WTC11 (cell line): ENCODE measurements at regions not wholly inside any gene's neighbourhood (a gene's known extent, or its start where the extent isn't known, plus 50 kb on each side); places are given as distances from the start of the nearest gene placed in this dataset.

Experiments used
- ATAC-seq: fragments of 200-7000 bp; cut with Tn5 transposase; 2 replicates; pipeline ENCODE4 v1.10.0; 2021; ENCODE audit warnings: mild to moderate bottlenecking, moderate library complexity
- CTCF ChIA-PET: fragments of 300-600 bp; sonication (Branson Sonifier 250); formaldehyde crosslinking; loops from one replicate; lab custom pipeline; 2021; ENCODE audit warnings: antibody characterized with exemption; lab: Charles Lee
- POLR2A ChIA-PET: fragments of 350-600 bp; sonication (Branson Sonifier 250); formaldehyde crosslinking; loops from one replicate; lab custom pipeline; 2021; ENCODE audit warnings: antibody characterized with exemption; lab: Charles Lee
- DNase-seq: peaks from one replicate; pipeline ENCODE4 v3.0.0; 2021; ENCODE audit warnings: low spot score
- H3K27ac Mint-ChIP-seq: 2 replicates; pipeline ENCODE4 v1.8.0; 2021; ENCODE audit warnings: mixed read lengths
- H3K27me3 Mint-ChIP-seq: 2 replicates; pipeline ENCODE4 v1.8.0; 2021; ENCODE audit warnings: low read depth, mild to moderate bottlenecking, moderate library complexity, mixed read lengths
- H3K36me3 Mint-ChIP-seq: 2 replicates; pipeline ENCODE4 v1.8.0; 2021; ENCODE audit warnings: mixed read lengths
- H3K4me1 Mint-ChIP-seq: 2 replicates; pipeline ENCODE4 v1.8.0; 2022; ENCODE audit warnings: mixed read lengths
- H3K4me3 Mint-ChIP-seq: 2 replicates; pipeline ENCODE4 v1.8.0; 2021; ENCODE audit warnings: mild to moderate bottlenecking, moderate library complexity, mixed read lengths
- H3K9me3 Mint-ChIP-seq: 2 replicates; pipeline ENCODE4 v1.8.0; 2021; ENCODE audit warnings: mixed read lengths
- GRHL2 ChIP-seq: fragments of 250-450 bp; sonication (Bioruptor Pico); IDR thresholded peaks from 2 replicates; pipeline ENCODE4 v1.8.0; 2022; ENCODE audit warnings: mild to moderate bottlenecking, moderate library complexity; ENCODE audit not compliant: insufficient replicate concordance, severe bottlenecking
- HMGA2 ChIP-seq: fragments of 250-450 bp; sonication (Bioruptor Pico); IDR thresholded peaks from 2 replicates; pipeline ENCODE4 v1.4.0; 2021; ENCODE audit warnings: mild to moderate bottlenecking, moderate library complexity
- IRF2 ChIP-seq: sonication (generic); formaldehyde crosslinking; IDR thresholded peaks from 2 replicates; pipeline ENCODE4 v1.8.0; 2022; ENCODE audit warnings: low read depth, missing genetic modification reagents, borderline replicate concordance
- JAZF1 ChIP-seq: fragments of 250-450 bp; sonication (Bioruptor Pico); IDR thresholded peaks from 2 replicates; pipeline ENCODE4 v1.9.0; 2021; ENCODE audit warnings: moderate library complexity, mild to moderate bottlenecking, inconsistent platforms
- NFATC4 ChIP-seq: fragments of 250-450 bp; sonication (Bioruptor Pico); IDR thresholded peaks from 2 replicates; pipeline ENCODE4 v1.9.0; 2021; ENCODE audit warnings: mild to moderate bottlenecking
- RELA ChIP-seq: sonication (generic); formaldehyde crosslinking; IDR thresholded peaks from 2 replicates; pipeline ENCODE4 v1.8.1; 2022; ENCODE audit warnings: missing genetic modification reagents, mild to moderate bottlenecking, borderline replicate concordance
- RORB ChIP-seq: fragments of 250-450 bp; sonication (Bioruptor Pico); IDR thresholded peaks from 2 replicates; pipeline ENCODE4 v1.9.0; 2021; ENCODE audit warnings: mild to moderate bottlenecking
- SMAD4 ChIP-seq: sonication (generic); formaldehyde crosslinking; IDR thresholded peaks from 2 replicates; pipeline ENCODE4 v1.8.0; 2022; ENCODE audit warnings: mild to moderate bottlenecking, missing genetic modification reagents
- SP1 ChIP-seq: sonication (generic); formaldehyde crosslinking; conservative IDR thresholded peaks from 2 replicates; pipeline ENCODE4 v1.8.1; 2022; ENCODE audit warnings: missing genetic modification reagents
- TCF7 ChIP-seq: sonication (generic); formaldehyde crosslinking; IDR thresholded peaks from 2 replicates; pipeline ENCODE4 v1.8.0; 2022; ENCODE audit warnings: mild to moderate bottlenecking, low read depth, missing genetic modification reagents, moderate library complexity
- TEAD1 ChIP-seq: sonication (generic); formaldehyde crosslinking; IDR thresholded peaks from 2 replicates; pipeline ENCODE4 v1.8.0; 2022; ENCODE audit warnings: mild to moderate bottlenecking, missing genetic modification reagents
- TEAD4 ChIP-seq: sonication (generic); formaldehyde crosslinking; IDR thresholded peaks from 2 replicates; pipeline ENCODE4 v1.8.0; 2022; ENCODE audit warnings: mild to moderate bottlenecking, missing genetic modification reagents
- ZNF232 ChIP-seq: sonication (generic); formaldehyde crosslinking; IDR thresholded peaks from 2 replicates; pipeline ENCODE4 v1.8.0; 2022; ENCODE audit warnings: mild to moderate bottlenecking, missing genetic modification reagents
- ZNF263 ChIP-seq: sonication (generic); formaldehyde crosslinking; IDR thresholded peaks from 2 replicates; pipeline ENCODE4 v1.8.1; 2022; ENCODE audit warnings: low read depth, mild to moderate bottlenecking, moderate library complexity, missing genetic modification reagents
- ZNF416 ChIP-seq: fragments of 250-450 bp; sonication (Bioruptor Pico); IDR thresholded peaks from 2 replicates; pipeline ENCODE4 v1.9.0; 2021; ENCODE audit warnings: mild to moderate bottlenecking, inconsistent platforms
- TF ChIP-seq, protein P1 (sequence below): sonication (generic); formaldehyde crosslinking; IDR thresholded peaks from 2 replicates; pipeline ENCODE4 v1.8.1; 2022; ENCODE audit warnings: mild to moderate bottlenecking, moderate library complexity, missing genetic modification reagents
- TF ChIP-seq, protein P2 (sequence below): sonication (generic); formaldehyde crosslinking; IDR thresholded peaks from 2 replicates; pipeline ENCODE4 v1.8.0; 2023; ENCODE audit warnings: missing genetic modification reagents, mild to moderate bottlenecking, borderline replicate concordance
- TF ChIP-seq, protein P3 (sequence below): sonication (generic); formaldehyde crosslinking; IDR thresholded peaks from 2 replicates; pipeline ENCODE4 v1.8.1; 2022; ENCODE audit warnings: low read depth, mild to moderate bottlenecking, moderate library complexity, missing genetic modification reagents, borderline replicate concordance
- TF ChIP-seq, protein P4 (sequence below): sonication (generic); formaldehyde crosslinking; IDR thresholded peaks from 2 replicates; pipeline ENCODE4 v1.8.1; 2022; ENCODE audit warnings: missing genetic modification reagents, borderline replicate concordance
- TF ChIP-seq, protein P5 (sequence below): fragments of 250-450 bp; sonication (Bioruptor Pico); IDR thresholded peaks from 2 replicates; pipeline ENCODE4 v2.1.2; 2022; ENCODE audit warnings: mild to moderate bottlenecking, moderate library complexity
- TF ChIP-seq, protein P6 (sequence below): sonication (generic); formaldehyde crosslinking; IDR thresholded peaks from 2 replicates; pipeline ENCODE4 v1.8.1; 2023; ENCODE audit warnings: mild to moderate bottlenecking, missing genetic modification reagents
- TF ChIP-seq, protein P7 (sequence below): sonication (generic); formaldehyde crosslinking; conservative IDR thresholded peaks from 2 replicates; pipeline ENCODE4 v1.8.1; 2022; ENCODE audit warnings: mild to moderate bottlenecking, missing genetic modification reagents

DNA sequence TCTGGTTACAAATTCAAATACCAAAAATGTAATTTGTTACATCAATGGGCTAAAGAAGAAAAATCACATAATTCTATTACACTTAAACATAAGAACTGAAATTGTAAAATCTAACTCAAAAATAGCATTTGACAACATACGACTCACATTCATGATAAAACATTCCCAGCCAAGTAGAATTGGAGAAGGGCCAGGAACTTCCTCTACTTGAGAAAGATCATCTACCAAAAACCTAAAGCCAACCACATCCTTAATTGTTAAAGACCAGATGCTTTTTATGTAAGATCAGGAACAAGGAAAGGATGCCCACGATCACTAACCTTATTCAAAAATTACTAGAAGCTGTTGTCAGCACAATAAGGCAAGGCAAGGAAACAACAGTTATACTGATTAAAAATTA lies 1819.8 kb upstream of the C9orf72 start:
- DNase-seq (no peak), ATAC-seq (no peak)
- ChIA-PET POLR2A (no interaction called here), CTCF (no interaction called here)
- Mint-ChIP-seq H3K27me3 (no peaks in the 10 kb centered on the region), H3K9me3 (no peaks in the 10 kb centered on the region), H3K36me3 (no peaks in the 10 kb centered on the region), H3K4me1 (peaks cover 16% of the 10 kb centered on the region), H3K4me3 (no peak overlapping the region), H3K27ac (no peak overlapping the region)
- no peak for TF ChIP-seq ZNF232 (CRISPR knock-in tag)
- TF ChIP-seq, protein P1, sequence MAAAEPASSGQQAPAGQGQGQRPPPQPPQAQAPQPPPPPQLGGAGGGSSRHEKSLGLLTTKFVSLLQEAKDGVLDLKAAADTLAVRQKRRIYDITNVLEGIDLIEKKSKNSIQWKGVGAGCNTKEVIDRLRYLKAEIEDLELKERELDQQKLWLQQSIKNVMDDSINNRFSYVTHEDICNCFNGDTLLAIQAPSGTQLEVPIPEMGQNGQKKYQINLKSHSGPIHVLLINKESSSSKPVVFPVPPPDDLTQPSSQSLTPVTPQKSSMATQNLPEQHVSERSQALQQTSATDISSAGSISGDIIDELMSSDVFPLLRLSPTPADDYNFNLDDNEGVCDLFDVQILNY (CRISPR knock-in tag): no peak
- TF ChIP-seq RORB (CRISPR knock-in tag): no peak
- TF ChIP-seq, protein P2, sequence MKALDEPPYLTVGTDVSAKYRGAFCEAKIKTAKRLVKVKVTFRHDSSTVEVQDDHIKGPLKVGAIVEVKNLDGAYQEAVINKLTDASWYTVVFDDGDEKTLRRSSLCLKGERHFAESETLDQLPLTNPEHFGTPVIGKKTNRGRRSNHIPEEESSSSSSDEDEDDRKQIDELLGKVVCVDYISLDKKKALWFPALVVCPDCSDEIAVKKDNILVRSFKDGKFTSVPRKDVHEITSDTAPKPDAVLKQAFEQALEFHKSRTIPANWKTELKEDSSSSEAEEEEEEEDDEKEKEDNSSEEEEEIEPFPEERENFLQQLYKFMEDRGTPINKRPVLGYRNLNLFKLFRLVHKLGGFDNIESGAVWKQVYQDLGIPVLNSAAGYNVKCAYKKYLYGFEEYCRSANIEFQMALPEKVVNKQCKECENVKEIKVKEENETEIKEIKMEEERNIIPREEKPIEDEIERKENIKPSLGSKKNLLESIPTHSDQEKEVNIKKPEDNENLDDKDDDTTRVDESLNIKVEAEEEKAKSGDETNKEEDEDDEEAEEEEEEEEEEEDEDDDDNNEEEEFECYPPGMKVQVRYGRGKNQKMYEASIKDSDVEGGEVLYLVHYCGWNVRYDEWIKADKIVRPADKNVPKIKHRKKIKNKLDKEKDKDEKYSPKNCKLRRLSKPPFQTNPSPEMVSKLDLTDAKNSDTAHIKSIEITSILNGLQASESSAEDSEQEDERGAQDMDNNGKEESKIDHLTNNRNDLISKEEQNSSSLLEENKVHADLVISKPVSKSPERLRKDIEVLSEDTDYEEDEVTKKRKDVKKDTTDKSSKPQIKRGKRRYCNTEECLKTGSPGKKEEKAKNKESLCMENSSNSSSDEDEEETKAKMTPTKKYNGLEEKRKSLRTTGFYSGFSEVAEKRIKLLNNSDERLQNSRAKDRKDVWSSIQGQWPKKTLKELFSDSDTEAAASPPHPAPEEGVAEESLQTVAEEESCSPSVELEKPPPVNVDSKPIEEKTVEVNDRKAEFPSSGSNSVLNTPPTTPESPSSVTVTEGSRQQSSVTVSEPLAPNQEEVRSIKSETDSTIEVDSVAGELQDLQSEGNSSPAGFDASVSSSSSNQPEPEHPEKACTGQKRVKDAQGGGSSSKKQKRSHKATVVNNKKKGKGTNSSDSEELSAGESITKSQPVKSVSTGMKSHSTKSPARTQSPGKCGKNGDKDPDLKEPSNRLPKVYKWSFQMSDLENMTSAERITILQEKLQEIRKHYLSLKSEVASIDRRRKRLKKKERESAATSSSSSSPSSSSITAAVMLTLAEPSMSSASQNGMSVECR (CRISPR knock-in tag): no peak
- TF ChIP-seq ZNF416 (CRISPR knock-in tag): no peak

DNA sequence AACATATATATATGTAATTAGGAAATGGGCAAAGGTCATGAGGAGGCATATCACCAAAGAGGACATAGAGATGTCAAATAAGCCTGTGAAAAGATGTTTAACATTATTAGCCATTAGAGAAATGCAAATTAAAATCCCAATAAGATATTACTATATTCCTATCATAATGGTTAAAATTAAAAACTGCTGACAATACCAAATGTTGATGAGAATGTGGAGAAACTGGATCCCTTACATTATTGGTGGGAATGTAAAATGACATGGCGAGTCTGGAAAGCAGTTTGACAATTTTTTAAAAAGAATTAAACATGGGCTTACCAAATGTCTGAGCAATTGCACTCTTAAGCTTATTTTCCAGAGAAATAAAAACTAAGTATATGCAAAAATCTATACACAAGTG lies 1821.6 kb upstream of the C9orf72 start:
- POLR2A ChIA-PET: no interaction called here

DNA sequence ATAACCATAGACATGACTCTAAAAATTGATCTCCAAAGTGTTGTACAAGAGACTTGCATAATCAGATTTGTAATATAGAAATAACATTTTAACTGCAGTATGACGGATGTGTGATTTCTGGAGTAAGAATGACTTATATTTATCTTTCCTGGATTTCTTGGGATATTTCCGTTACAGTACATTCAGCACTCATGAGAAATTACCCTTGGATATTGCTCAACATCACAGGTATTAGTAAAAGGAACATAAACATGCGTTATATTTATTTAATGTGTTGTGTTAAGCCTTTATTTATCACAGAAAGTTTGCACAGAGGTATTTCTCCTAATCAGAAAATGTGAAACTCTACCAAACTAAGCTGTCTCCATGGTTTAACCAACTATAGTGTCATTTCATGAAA lies 1823.9 kb upstream of the C9orf72 start:
- H3K36me3 Mint-ChIP-seq: no peaks in the 10 kb centered on the region
- no peak overlapping the region for H3K27ac Mint-ChIP-seq
- CTCF ChIA-PET: no interaction called here
- no peak for ATAC-seq
- H3K27me3 Mint-ChIP-seq: no peaks in the 10 kb centered on the region
- no peak overlapping the region for H3K4me3 Mint-ChIP-seq
- POLR2A ChIA-PET: no interaction called here
- DNase-seq: no peak
- H3K4me1 Mint-ChIP-seq: no peaks in the 10 kb centered on the region
- H3K9me3 Mint-ChIP-seq: no peaks in the 10 kb centered on the region; the same call in 1 of the 2 replicates
- no peak for TF ChIP-seq TCF7 (CRISPR knock-in tag)
- TF ChIP-seq, protein P3, sequence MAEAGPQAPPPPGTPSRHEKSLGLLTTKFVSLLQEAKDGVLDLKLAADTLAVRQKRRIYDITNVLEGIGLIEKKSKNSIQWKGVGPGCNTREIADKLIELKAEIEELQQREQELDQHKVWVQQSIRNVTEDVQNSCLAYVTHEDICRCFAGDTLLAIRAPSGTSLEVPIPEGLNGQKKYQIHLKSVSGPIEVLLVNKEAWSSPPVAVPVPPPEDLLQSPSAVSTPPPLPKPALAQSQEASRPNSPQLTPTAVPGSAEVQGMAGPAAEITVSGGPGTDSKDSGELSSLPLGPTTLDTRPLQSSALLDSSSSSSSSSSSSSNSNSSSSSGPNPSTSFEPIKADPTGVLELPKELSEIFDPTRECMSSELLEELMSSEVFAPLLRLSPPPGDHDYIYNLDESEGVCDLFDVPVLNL (CRISPR knock-in tag): no peak
- TF ChIP-seq TEAD1 (CRISPR knock-in tag): no peak
- TF ChIP-seq, protein P4, sequence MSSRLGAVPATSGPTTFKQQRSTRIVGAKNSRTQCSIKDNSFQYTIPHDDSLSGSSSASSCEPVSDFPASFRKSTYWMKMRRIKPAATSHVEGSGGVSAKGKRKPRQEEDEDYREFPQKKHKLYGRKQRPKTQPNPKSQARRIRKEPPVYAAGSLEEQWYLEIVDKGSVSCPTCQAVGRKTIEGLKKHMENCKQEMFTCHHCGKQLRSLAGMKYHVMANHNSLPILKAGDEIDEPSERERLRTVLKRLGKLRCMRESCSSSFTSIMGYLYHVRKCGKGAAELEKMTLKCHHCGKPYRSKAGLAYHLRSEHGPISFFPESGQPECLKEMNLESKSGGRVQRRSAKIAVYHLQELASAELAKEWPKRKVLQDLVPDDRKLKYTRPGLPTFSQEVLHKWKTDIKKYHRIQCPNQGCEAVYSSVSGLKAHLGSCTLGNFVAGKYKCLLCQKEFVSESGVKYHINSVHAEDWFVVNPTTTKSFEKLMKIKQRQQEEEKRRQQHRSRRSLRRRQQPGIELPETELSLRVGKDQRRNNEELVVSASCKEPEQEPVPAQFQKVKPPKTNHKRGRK (CRISPR knock-in tag): no peak
- no peak for TF ChIP-seq TEAD4 (CRISPR knock-in tag)
- TF ChIP-seq, protein P5, sequence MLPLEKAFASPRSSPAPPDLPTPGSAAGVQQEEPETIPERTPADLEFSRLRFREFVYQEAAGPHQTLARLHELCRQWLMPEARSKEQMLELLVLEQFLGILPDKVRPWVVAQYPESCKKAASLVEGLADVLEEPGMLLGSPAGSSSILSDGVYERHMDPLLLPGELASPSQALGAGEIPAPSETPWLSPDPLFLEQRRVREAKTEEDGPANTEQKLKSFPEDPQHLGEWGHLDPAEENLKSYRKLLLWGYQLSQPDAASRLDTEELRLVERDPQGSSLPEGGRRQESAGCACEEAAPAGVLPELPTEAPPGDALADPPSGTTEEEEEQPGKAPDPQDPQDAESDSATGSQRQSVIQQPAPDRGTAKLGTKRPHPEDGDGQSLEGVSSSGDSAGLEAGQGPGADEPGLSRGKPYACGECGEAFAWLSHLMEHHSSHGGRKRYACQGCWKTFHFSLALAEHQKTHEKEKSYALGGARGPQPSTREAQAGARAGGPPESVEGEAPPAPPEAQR (CRISPR knock-in tag): no peak
- no peak for TF ChIP-seq JAZF1
- no peak for TF ChIP-seq NFATC4
- TF ChIP-seq, protein P6, sequence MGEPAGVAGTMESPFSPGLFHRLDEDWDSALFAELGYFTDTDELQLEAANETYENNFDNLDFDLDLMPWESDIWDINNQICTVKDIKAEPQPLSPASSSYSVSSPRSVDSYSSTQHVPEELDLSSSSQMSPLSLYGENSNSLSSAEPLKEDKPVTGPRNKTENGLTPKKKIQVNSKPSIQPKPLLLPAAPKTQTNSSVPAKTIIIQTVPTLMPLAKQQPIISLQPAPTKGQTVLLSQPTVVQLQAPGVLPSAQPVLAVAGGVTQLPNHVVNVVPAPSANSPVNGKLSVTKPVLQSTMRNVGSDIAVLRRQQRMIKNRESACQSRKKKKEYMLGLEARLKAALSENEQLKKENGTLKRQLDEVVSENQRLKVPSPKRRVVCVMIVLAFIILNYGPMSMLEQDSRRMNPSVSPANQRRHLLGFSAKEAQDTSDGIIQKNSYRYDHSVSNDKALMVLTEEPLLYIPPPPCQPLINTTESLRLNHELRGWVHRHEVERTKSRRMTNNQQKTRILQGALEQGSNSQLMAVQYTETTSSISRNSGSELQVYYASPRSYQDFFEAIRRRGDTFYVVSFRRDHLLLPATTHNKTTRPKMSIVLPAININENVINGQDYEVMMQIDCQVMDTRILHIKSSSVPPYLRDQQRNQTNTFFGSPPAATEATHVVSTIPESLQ: no peak

More for the DNA sequence above, 1821.6 kb upstream of the C9orf72 start:
- DNase-seq (no peak), ATAC-seq (no peak)
- Mint-ChIP-seq H3K27ac (no peak overlapping the region), H3K36me3 (no peaks in the 10 kb centered on the region), H3K27me3 (no peaks in the 10 kb centered on the region), H3K9me3 (no peaks in the 10 kb centered on the region; the same call in 1 of the 2 replicates), H3K4me1 (peaks cover 16% of the 10 kb centered on the region), H3K4me3 (no peak overlapping the region)
- CTCF ChIA-PET: no interaction called here
- TF ChIP-seq IRF2 (CRISPR knock-in tag) (no peak), GRHL2 (no peak), ZNF263 (no peak), TEAD4 (CRISPR knock-in tag) (no peak), RELA (CRISPR knock-in tag) (no peak), SP1 (CRISPR knock-in tag) (no peak), HMGA2 (CRISPR knock-in tag) (no peak), SMAD4 (CRISPR knock-in tag) (no peak)
- TF ChIP-seq, protein P5 (CRISPR knock-in tag): no peak
- TF ChIP-seq, protein P7, sequence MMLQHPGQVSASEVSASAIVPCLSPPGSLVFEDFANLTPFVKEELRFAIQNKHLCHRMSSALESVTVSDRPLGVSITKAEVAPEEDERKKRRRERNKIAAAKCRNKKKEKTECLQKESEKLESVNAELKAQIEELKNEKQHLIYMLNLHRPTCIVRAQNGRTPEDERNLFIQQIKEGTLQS: no peak
